H9 (cell line): ENCODE measurements at regions not wholly inside any gene's neighbourhood (a gene's known extent, or its start where the extent isn't known, plus 50 kb on each side); places are given as distances from the start of the nearest gene placed in this dataset.

Experiments used
- DNase-seq: peaks from one replicate; pipeline ENCODE4 v3.0.0-alpha.2; 2017
- H2AFZ ChIP-seq: one replicate; pipeline ENCODE4 v1.6.1; 2013; ENCODE audit warnings: mild to moderate bottlenecking, low read length, control low read depth, moderate library complexity
- H2AK5ac ChIP-seq: 2 replicates; pipeline ENCODE4 v1.6.1; 2013; ENCODE audit warnings: low read length, control low read depth, mixed read lengths; ENCODE audit not compliant: insufficient read length
- H2BK120ac ChIP-seq: one replicate; pipeline ENCODE4 v1.6.1; 2013; ENCODE audit warnings: low read depth, mild to moderate bottlenecking, low read length, control low read depth, inconsistent platforms; ENCODE audit not compliant: poor library complexity, severe bottlenecking
- H2BK12ac ChIP-seq: 2 replicates; pipeline ENCODE4 v1.6.1; 2013; ENCODE audit warnings: low read length, control low read depth, mixed read lengths, low read depth; ENCODE audit not compliant: insufficient read length
- H2BK15ac ChIP-seq: 2 replicates; pipeline ENCODE4 v1.6.1; 2013; ENCODE audit warnings: low read depth, low read length, control low read depth
- H2BK20ac ChIP-seq: one replicate; pipeline ENCODE4 v1.6.1; 2013; ENCODE audit warnings: low read depth, mild to moderate bottlenecking, low read length, control low read depth, inconsistent platforms; ENCODE audit not compliant: poor library complexity, severe bottlenecking
- H2BK5ac ChIP-seq: 2 replicates; pipeline ENCODE4 v1.6.1; 2013; ENCODE audit warnings: low read length, control low read depth, mixed read lengths; ENCODE audit not compliant: insufficient read length
- H3K14ac ChIP-seq: 2 replicates; pipeline ENCODE4 v1.6.1; 2013; ENCODE audit warnings: low read length, control low read depth; ENCODE audit not compliant: insufficient read depth
- H3K18ac ChIP-seq: 2 replicates; pipeline ENCODE4 v1.6.1; 2013; ENCODE audit warnings: low read depth, mild to moderate bottlenecking, mixed read lengths, low read length, control low read depth; ENCODE audit not compliant: insufficient read length
- H3K23ac ChIP-seq: 2 replicates; pipeline ENCODE4 v1.6.1; 2013; ENCODE audit warnings: low read length, control low read depth, mixed read lengths, low read depth; ENCODE audit not compliant: insufficient read length
- H3K23me2 ChIP-seq: 2 replicates; pipeline ENCODE4 v1.6.1; 2013; ENCODE audit warnings: low read depth, mild to moderate bottlenecking, mixed read lengths, low read length, control low read depth; ENCODE audit not compliant: insufficient read length, poor library complexity, severe bottlenecking
- H3K27ac ChIP-seq: 2 replicates; pipeline ENCODE4 v1.5.1; 2013; ENCODE audit warnings: low read length, control low read depth, mixed read lengths, low read depth; ENCODE audit not compliant: insufficient read length
- H3K27me3 ChIP-seq: 2 replicates; pipeline ENCODE4 v1.6.1; 2013; ENCODE audit warnings: low read length, control low read depth, inconsistent platforms; ENCODE audit not compliant: insufficient read depth
- H3K4ac ChIP-seq: 2 replicates; pipeline ENCODE4 v1.6.1; 2013; ENCODE audit warnings: low read depth, mild to moderate bottlenecking, control low read depth, inconsistent platforms, low read length, moderate library complexity
- H3K4me1 ChIP-seq: 2 replicates; pipeline ENCODE4 v1.6.1; 2013; ENCODE audit warnings: low read length, control low read depth, inconsistent platforms; ENCODE audit not compliant: insufficient read depth
- H3K4me2 ChIP-seq: 2 replicates; pipeline ENCODE4 v1.6.1; 2013; ENCODE audit warnings: low read length, control low read depth, mixed read lengths; ENCODE audit not compliant: insufficient read length, insufficient read depth
- H3K56ac ChIP-seq: 2 replicates; pipeline ENCODE4 v1.6.1; 2013; ENCODE audit warnings: low read depth, mild to moderate bottlenecking, mixed read lengths, low read length, control low read depth; ENCODE audit not compliant: insufficient read length
- H3K79me1 ChIP-seq: 2 replicates; pipeline ENCODE4 v1.6.1; 2013; ENCODE audit warnings: low read depth, mild to moderate bottlenecking, moderate library complexity, low read length, control low read depth, inconsistent platforms; ENCODE audit not compliant: insufficient read depth, poor library complexity, severe bottlenecking
- H3K79me2 ChIP-seq: 2 replicates; pipeline ENCODE4 v1.6.1; 2013; ENCODE audit warnings: low read length, control low read depth, inconsistent platforms; ENCODE audit not compliant: insufficient read depth
- H3K9ac ChIP-seq: 2 replicates; pipeline ENCODE4 v1.6.1; 2013; ENCODE audit warnings: low read length, control low read depth, mixed read lengths; ENCODE audit not compliant: insufficient read length; ENCODE audit errors: extremely low read depth
- H3K9me3 ChIP-seq: one replicate; pipeline ENCODE4 v1.6.1; 2013; ENCODE audit warnings: low read depth, low read length, inconsistent platforms; ENCODE audit not compliant: control insufficient read depth
- H3T11ph ChIP-seq: one replicate; pipeline ENCODE4 v1.6.1; 2013; ENCODE audit warnings: mild to moderate bottlenecking, low read length, control low read depth, inconsistent platforms
- H4K20me1 ChIP-seq: one replicate; pipeline ENCODE4 v1.6.1; 2013; ENCODE audit not compliant: control insufficient read depth, insufficient read length, insufficient read depth
- H4K5ac ChIP-seq: 2 replicates; pipeline ENCODE4 v1.6.1; 2013; ENCODE audit warnings: low read depth, mild to moderate bottlenecking, mixed read lengths, low read length, control low read depth; ENCODE audit not compliant: insufficient read length
- H4K8ac ChIP-seq: replicated peaks from 2 replicates; pipeline ENCODE4 v1.6.1; 2013; ENCODE audit warnings: low read length, control low read depth, mixed read lengths, low read depth; ENCODE audit not compliant: insufficient read length
- H4K91ac ChIP-seq: 2 replicates; pipeline ENCODE4 v1.6.1; 2013; ENCODE audit warnings: low read depth, mild to moderate bottlenecking, moderate library complexity, mixed read lengths, low read length, control low read depth; ENCODE audit not compliant: insufficient read length
- H3K27ac Mint-ChIP-seq, 3 experiments: 2 replicates in 2 of 3; 3 replicates in 1 of 3; pipeline ENCODE4 v1.8.0; 2020 to 2021; ENCODE audit warnings: mixed read lengths in 3 of 3, mild to moderate bottlenecking in 1 of 3, moderate library complexity in 1 of 3
- H3K27me3 Mint-ChIP-seq: 2 replicates; pipeline ENCODE4 v1.8.0; 2021; ENCODE audit warnings: low read depth, mild to moderate bottlenecking, moderate library complexity, mixed read lengths
- H3K36me3 Mint-ChIP-seq, 3 experiments: 2 replicates in 2 of 3; 3 replicates in 1 of 3; pipeline ENCODE4 v1.8.0; 2020 to 2021; ENCODE audit warnings: low read depth in 3 of 3, mixed read lengths in 3 of 3; ENCODE audit not compliant: insufficient read depth in 1 of 3
- H3K4me1 Mint-ChIP-seq, 2 experiments: 2 replicates each; pipeline ENCODE4 v1.8.0; 2020; ENCODE audit warnings: mixed read lengths in 2 of 2
- H3K4me3 Mint-ChIP-seq, 2 experiments: 2 replicates in 1 of 2; 3 replicates in 1 of 2; pipeline ENCODE4 v1.8.0; 2020 to 2021; ENCODE audit warnings: mild to moderate bottlenecking in 2 of 2, mixed read lengths in 2 of 2, moderate library complexity in 1 of 2
- H3K9me3 Mint-ChIP-seq, 2 experiments: 2 replicates in 1 of 2; 3 replicates in 1 of 2; pipeline ENCODE4 v1.8.0; 2020; ENCODE audit warnings: mild to moderate bottlenecking in 2 of 2, mixed read lengths in 2 of 2, moderate library complexity in 1 of 2
- WGBS: extraction: QIAGEN DNeasy Blood & Tissue Kit; methylation state at CpG from one replicate; pipeline ENCODE4 v1.1.7; 2013; ENCODE audit warnings: missing lambda C conversion rate, low lambda C conversion rate, mixed read lengths; ENCODE audit not compliant: insufficient read length; ENCODE audit errors: extremely low coverage; 5-methylcytosine and 5-hydroxymethylcytosine counted together
- TF ChIP-seq, protein P1 (sequence below): fragments of 200-600 bp; sonication (generic); conservative IDR thresholded peaks from 3 replicates; pipeline ENCODE4 v1.8.0; 2021; ENCODE audit warnings: antibody characterized with exemption, mild to moderate bottlenecking

DNA sequence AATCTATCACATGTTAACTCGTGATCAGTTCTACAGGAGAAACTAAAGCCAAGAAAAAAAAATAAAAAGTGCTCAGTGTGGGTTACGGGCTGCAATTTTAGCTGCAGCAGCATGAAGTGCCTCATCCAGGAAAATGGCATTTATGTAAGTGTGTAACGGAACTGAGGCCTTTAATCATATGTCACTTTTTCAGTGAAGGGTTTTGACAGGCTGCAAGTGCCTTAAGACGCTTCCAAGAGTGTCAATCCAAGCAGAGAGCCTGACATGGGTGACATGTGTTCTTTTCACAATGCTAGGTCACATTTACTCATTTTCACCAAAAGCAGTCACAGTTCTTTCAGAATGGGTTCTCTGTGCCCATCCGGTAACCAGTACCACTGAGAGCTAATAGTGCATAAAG lies 604.6 kb downstream of the RAB28 start:
- TF ChIP-seq, protein P1, sequence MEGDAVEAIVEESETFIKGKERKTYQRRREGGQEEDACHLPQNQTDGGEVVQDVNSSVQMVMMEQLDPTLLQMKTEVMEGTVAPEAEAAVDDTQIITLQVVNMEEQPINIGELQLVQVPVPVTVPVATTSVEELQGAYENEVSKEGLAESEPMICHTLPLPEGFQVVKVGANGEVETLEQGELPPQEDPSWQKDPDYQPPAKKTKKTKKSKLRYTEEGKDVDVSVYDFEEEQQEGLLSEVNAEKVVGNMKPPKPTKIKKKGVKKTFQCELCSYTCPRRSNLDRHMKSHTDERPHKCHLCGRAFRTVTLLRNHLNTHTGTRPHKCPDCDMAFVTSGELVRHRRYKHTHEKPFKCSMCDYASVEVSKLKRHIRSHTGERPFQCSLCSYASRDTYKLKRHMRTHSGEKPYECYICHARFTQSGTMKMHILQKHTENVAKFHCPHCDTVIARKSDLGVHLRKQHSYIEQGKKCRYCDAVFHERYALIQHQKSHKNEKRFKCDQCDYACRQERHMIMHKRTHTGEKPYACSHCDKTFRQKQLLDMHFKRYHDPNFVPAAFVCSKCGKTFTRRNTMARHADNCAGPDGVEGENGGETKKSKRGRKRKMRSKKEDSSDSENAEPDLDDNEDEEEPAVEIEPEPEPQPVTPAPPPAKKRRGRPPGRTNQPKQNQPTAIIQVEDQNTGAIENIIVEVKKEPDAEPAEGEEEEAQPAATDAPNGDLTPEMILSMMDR: no peak
- H3K27me3 ChIP-seq: no peaks in the 10 kb centered on the region
- no peak for DNase-seq
- H3K23ac ChIP-seq: no peak overlapping the region
- H2BK15ac ChIP-seq: no peak overlapping the region
- H4K5ac ChIP-seq: no peak overlapping the region
- no peak overlapping the region for H2BK12ac ChIP-seq
- H3K27me3 Mint-ChIP-seq: no peaks in the 10 kb centered on the region
- H3K14ac ChIP-seq: no peak overlapping the region
- H3K4me2 ChIP-seq: no peak overlapping the region
- no peak overlapping the region for H3K4me3 Mint-ChIP-seq
- no peak overlapping the region for H3K9ac ChIP-seq
- H2BK20ac ChIP-seq: no peak overlapping the region
- H3K4me1 ChIP-seq: no peaks in the 10 kb centered on the region
- no peak overlapping the region for H3K18ac ChIP-seq
- H2BK120ac ChIP-seq: no peak overlapping the region
- H2AFZ ChIP-seq: no peak overlapping the region
- H2AK5ac ChIP-seq: no peak overlapping the region
- H3K27ac Mint-ChIP-seq: no peak overlapping the region
- H3K27ac ChIP-seq: no peak overlapping the region
- no peak overlapping the region for H2BK5ac ChIP-seq
- no peaks in the 10 kb centered on the region for H3K23me2 ChIP-seq
- no peak overlapping the region for H4K8ac ChIP-seq
- no peak overlapping the region for H3K4ac ChIP-seq
- H4K91ac ChIP-seq: no peak overlapping the region
- no peak overlapping the region for H3K56ac ChIP-seq
- no peak overlapping the region for H3T11ph ChIP-seq
- H3K4me1 Mint-ChIP-seq: peaks cover 17 to 18% of the 10 kb centered on the region in 2 experiments
- no peaks in the 10 kb centered on the region for H3K79me1 ChIP-seq
- peaks cover 3 to 4% of the 10 kb centered on the region in 2 experiments; a peak in 3 of 5 replicates for H3K9me3 Mint-ChIP-seq
- WGBS: no CpG with 5 or more reads among the region's 5 CpGs
- no peaks in the 10 kb centered on the region for H3K9me3 ChIP-seq
- no peaks in the 10 kb centered on the region for H3K79me2 ChIP-seq
- H4K20me1 ChIP-seq: no peaks in the 10 kb centered on the region
- H3K36me3 Mint-ChIP-seq: peaks cover 0 to 3% (median 0%) of the 10 kb centered on the region in 3 experiments; a peak in 1 of 7 replicates
